ENCODE measurements at regions not wholly inside any gene's neighbourhood (a gene's known extent, or its start where the extent isn't known, plus 50 kb on each side); places are given as distances from the start of the nearest gene placed in this dataset.
"Not testable (repeated sequence)": the region's sequence is repeated elsewhere in the genome, so short reads cannot be mapped to it uniquely, and the experiment has no call there.

DNA sequence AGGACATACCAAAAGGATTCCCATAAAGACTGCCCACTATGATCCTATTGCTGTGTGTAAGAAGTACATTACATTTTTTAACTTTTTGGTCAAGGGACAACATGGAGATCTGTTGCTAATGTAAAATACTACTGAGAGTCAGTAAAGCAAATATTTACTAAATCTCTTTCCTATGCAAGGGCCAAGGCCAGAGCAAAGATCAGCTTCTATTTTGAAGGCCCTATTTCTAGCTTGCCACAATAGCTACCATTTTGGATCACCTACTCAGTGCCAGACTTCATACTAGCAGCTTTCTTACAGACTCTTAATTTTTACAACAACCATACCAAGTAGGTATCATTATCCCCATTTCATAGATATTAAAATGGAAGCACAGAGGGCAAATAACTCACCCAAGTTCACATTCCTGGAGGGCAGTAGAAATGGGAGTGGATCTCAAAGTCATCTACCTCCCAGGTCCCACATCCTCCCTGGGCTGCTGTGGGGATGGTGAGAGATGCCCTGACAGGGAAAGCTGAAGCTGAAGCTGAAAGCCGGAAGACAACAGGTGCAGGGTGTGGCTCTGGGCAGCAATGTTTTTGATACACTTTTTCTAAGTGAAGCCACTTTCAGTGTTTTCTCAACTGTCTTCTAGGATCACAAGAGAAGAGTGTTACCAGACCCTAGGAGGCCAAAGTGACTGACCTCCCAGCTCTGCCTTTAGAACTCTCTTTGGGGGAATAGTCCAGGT is 321.2 kb downstream of the UBE3D start:
- DNase-seq, result no peak

DNA sequence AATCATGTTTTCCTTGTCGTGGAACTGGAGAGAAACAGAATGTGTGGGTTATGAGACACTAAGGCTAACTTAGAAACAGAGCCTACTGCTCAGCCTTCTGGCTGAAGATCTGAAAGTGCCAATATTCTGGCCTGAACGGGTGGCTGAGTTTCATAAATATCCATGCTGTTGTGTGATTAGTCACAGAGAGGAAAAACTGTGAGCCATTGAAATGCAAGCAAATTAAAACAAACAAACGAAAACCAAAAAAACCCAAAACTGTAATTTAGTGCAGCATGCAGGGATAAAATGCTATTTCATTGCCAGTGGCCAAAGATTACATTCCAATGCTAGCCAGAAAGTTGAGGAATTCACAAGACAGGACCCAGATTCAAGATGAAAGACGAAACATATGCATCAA is 315.1 kb downstream of the UBE3D start:
- no peak for DNase-seq

DNA sequence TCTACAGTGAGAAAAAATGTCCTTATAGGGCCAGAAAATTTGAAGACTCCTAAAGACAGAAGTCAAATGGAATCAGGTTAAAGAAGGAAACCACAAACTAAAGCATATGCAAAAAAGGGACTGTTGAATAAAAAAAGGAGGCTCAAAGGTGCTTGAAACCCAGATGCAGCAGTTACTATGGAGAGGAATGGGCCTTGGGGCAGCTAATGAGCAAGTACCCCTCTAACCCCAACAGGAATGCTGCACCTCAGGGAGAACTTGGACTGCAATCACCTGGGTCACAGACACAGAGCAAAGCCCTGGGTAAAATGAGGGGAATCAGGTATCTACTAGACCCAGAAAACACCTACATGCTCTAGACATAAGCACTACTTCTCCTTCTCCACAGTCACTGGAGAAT is 313.9 kb downstream of the UBE3D start:
- DNase-seq, result no peak

DNA sequence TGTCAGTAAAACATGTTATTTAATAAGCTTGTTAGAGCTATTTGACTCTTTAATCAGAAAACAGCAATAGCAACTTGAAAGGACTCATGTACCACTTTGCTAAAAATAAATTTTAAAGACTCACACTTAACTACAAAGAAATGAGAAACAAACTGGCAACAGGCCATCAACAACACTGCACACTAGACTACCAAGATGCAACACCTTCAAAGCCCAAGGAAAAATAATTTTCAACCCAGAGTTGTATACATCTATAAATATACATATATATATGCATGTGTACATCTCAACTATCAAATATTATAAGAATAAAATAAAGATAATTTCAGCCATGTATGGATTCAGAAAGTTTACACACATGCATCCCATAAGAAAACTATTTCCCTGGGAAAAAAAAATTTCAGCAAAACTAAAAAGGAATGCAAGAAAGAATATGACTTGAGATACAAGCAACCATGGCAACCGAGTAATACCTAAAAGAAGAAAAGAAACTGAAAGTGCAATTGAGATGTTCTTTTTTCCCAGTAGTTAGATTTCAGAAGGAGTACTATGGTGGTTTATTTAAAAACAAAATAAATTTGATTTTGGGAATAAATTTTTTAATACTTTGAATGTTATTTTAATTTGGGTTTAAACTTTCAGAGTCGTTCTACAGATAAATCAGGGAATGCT is 303.8 kb downstream of the UBE3D start:
- DNase-seq, result no peak

DNA sequence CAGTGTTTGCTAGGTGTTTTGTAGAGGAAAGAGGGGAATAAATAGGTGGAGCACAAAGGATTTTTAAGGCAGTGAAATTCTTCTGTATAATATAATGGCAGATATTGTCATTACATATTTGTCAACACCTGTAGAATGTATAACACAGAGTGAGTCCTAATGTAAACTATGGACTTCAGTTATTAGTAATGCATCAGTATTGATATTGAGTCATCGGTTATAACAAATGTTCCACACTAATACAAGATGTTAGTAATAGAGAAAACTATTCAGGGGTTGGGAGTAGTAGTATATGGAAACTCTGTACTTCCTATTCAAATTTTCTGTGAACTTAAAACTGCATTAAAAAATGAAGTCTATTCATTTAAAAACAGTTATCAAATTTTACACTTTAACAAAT is 299.2 kb downstream of the UBE3D start:
- DNase-seq, result no peak

DNA sequence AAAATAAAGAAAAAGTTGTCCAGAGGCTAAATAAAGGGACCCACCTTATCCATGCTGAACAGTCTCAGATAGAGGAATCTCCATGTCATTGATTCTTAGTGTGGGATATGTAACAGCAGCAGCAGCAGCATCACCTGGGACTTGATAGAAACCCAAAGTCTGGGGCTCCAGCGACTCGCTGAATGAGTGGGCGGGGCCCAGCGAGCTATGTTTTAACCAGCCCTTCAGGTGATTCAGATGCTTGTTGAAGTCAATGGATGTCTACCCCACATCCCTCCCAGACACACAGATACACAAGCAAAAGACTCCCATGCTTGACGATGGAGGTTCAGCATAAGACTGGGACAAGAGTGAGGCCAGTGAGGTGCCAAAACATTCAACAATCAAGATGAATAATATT is 298.6 kb downstream of the UBE3D start:
- DNase-seq, result no peak

DNA sequence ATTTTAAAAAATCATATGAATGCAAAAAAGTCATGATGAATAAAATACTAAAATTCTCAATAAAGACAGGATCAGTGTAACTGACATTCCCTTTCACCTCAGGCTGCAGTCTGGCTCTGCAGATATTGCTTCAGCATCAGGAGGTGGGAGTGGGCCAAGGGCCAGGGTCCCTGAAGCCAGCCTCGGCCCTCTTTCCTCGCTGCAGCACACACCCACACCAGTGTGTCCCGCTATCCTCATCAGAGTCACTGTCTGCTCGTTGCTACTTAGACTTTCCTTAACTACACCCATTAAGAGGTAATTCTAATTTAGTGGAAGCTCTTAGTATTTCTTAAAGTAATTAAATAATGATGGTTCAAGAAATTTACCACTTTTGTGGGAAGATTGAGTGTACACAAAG is 298.2 kb downstream of the UBE3D start:
- DNase-seq, result no peak

DNA sequence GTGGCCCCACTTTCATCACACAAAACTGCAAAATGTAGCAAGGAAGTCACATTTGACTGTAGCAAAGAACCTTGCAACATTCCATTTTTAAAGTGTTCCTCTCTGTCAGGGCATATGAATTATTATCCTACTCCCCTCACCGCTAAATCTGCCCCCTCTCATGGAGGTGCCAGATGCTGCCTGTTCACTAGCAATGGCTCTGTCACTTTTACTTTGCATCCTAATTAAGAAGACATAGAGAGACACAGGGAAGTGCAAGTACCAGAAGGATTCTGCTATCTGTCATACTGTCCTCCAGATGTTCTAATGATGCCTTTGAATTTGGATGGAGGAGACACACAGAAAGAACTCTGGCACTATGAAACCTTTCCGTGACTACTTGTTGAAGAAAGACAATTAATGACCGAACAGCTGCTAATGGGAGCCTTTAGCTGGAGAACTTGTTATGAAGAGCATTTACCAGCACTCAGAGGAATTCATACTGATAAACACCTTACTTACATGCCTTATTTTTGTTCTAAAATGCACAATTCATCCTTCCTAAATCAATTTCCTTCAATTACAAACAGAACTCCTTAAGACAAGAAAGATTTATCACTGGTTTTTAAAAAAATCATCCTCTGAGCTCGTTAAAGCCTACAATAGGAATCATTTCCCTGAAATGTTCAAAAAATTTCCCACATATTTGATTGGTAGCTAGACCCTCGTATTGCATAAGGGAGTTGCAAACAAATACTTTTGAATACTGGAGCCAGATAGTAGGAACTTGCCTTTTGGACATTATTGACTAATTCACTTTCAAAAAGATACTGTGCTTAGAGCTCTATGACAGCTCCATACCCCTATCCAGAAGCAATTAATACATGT is 292.6 kb downstream of the UBE3D start:
- no peak for DNase-seq

DNA sequence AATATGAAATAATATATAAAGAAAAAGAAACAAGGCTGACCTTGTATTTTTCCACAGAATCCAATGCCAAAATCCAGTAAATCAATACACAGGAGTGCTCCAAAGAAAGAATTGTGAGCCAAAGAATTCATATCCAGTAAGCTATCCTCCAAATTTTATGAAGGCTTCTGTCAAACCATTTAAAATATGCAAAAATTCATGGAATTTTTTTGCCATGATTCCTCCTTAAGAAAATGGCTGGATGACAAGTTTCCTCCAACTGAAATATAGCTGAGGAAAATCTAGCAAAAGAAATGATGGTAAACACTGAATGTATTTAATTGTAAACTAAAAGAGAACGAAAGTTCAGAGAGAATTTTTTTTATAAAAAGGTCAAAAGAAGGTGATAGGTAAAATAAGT is 290.3 kb downstream of the UBE3D start:
- DNase-seq, result peak; percentile 25

DNA sequence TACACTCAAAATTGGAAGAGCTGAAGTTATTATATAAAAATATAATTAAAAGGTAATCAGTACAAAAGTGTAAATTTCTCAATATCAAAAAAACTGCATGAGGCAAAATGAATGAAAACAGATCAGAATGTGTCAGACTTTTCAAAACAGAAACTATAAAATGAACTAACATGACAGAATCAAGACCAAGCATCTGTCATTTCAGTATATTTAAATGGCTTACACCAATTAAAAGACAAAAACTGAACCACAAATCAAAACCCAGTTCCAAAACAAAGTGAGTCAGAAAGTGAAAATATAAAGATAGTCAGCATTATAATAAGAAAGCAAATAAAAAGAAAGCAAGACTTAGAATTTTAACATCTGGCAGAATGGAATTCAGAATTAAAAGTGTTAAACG is 289.7 kb downstream of the UBE3D start:
- DNase-seq, result no peak

DNA sequence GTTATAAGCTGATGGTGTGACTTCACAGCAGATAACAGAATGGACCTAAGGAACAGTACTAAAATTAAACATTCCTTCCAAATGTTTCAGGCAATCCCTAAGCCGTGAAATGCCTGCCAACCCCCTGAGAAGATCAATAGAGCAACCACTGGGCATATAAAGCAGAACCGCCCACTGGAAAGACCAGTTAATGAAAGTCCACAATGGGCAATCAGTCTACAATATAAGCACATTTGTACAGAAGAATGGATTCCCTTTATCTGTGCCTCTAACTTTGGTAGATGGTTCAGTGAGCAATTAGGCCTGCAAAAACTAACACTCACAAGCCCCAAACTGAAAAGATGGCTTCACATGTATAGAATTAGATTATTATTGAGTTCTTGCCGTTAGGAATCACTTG is 286.6 kb downstream of the UBE3D start:
- no peak for DNase-seq

DNA sequence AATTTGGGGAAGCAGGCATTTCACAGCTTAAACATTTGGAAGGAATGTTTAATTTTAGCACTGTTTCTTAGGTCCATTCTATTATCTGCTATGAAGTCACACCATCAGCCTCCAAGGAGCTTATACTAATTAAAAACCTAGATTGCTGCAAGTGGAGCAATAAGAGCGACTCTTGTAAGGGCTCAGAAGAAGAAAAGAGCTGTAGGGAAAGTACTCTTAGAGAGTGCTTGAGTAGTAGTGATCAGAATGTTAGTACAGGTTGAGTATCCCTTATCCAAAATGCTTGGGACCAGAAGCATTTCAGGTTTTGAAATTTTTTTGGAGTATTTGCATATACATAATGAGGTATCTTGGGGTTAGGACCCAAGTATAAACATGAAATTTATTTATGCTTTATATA is 285.3 kb downstream of the UBE3D start:
- DNase-seq, result no peak

DNA sequence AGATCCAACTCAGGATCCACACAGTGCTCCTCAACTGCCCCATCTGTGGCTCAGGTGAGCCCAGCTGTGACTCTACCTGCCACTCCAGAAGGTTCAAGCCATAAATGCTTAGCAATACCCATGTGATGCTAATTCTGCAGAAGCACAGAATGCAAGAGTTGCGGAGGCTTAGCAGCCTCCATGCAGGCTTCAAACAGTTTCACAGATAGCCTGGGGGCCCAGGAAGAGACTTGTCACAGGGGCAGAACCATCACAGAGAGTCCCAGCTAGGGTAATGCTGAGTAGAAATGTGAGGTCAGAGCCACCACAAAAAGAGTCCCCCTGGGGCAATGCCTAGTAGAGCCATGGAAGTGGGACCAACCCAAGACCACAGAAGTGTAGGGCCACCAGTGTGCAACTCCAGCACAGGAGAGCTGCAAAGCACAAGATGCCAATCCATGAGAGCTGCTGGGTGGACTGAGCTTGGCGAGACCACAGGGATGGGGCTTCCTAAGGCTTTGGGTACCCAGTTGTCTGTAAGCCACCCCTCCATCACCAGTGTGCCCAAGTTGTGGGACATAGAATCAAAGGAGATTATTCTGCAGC is 283.9 kb downstream of the UBE3D start:
- DNase-seq, result no peak

DNA sequence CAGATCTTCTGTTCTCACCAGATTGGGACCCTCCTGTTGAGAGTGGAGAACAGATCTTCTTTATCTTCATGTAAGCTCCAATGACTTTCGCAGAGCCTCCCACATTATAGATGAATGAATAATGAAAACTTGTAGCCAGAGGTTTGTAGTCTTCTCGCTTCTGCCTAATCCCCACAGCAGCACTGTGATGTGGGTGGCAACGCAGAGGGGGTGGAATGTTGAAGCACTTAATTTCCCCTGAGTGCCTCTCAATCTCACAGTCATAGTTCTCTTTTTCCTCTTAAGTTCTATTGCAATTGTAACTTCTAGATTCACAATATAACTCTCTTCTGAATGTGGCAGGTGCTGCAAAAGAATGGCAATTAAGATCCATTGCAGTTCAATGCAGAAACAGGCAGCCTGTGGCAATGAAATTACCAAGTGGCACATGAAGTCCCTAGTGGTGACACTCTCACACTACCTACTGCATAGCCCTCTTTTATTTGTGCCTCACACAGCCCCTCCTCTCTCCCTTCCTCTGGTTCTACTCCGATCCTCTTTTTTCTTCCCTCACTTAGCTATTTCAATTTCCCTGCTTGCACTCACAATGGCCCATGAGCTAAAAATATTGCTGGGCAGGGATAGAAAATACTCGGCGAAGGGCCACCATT is 281.9 kb downstream of the UBE3D start:
- DNase-seq, result no peak

DNA sequence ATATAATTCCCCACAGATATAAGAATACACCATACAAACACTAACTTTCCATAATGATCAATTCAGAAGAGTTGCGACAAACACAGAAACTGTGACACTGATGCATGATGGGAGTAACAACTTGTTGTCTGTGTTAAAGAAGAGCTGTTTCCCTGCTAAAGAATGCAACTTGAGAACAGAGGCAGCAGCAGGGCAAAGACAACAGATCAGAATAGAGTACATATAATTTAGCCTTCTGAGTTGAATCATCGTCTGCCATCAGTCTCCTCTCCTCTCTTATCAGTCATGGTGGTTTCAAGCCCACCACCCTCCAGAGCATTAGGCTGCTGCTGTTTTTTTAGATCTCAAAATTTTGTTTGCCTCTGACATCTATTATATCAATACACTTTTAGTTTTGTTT is 280.4 kb downstream of the UBE3D start:
- no peak for DNase-seq

DNA sequence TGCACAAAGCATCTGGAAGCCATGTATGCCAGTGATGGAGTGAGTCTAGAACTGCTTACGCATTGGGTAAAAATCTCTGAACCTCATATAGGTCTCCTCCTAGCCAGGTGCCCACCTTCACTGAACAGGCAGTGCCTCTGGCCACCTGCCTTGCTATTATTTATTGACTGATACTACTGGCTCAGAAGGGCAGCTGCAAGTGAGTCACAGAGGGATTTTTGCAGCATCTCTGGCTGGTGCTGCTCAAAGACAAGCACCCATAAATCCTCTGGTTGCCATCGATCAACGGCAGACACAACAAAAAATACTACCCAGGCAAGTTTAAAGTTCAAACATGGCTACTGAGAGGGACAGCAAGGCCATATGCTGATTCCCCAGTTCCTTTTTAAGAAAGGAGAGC is 279.4 kb downstream of the UBE3D start:
- no peak for DNase-seq

DNA sequence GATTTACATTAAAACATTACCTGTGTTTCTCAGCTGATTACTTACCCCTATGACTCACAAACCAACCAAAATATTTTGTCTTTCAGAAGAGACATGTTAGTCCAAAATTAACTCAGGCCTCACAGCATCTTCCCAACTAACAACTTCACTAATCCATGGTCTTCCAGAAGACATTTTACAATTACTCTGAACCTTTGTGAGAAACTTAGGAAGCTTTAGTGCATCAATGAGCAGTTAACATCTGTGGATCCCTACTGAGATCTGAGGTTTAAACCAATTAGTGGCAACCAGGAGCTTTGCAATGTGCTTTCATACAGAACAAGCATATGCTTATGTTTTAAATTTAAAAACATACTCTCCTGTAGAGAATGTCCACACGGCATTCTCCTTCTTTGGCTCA is 269.7 kb downstream of the UBE3D start:
- DNase-seq, result no peak

DNA sequence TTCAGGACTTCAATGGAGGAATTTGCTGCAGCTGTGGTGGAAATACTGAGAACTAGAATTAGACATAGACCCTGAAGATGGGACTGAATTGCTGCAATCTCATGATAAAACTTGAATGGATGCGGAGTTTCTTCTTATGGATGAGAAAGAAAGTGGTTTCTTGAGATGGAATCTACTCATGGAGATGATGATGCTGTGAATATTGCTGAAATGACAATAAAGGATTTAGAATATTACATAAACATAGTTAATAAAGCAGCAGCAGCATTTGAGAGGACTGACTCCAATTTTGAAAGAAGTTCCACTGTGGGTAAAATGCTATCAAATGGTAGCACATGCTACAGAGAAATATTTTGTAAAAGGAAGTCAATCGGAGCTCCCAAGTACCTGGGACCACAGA is 264.6 kb downstream of the UBE3D start:
- DNase-seq, result no peak

DNA sequence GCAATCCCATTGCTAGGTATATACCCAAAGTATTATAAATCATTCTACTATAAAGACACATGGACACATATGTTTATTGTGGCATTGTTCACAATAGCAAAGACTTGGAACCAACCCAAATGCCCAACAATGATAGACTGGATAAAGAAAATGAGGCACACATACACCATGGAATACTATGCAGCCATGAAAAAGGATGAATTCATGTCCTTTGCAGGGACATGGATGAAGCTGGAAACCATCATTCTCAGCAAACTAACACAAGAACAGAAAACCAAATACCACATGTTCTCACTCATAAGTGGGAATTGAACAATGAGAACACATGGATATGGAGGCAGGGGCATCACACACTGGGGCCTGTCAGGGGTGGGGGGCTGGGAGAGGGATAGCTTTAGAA is 249.4 kb downstream of the UBE3D start:
- not testable (repeated sequence) for DNase-seq

DNA sequence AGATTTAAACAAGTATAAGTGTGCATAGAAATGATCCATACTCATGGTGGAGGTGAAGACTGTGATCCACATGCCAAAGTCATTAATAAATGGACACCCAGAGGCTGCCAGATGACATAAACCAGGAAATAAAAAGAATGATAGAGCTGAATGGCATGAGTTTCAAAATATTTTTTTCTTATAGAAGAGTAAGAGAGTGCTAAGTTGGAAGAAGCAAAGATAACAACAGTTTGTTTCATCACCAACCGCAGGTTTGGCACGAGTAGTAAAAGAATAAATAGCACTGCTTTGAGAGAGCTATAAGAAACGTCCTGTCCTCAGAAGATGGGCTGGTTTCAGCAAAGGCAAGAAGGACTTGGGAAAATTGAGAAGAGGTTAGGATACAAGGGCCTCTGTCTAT is 246.9 kb downstream of the UBE3D start:
- no peak for DNase-seq

DNA sequence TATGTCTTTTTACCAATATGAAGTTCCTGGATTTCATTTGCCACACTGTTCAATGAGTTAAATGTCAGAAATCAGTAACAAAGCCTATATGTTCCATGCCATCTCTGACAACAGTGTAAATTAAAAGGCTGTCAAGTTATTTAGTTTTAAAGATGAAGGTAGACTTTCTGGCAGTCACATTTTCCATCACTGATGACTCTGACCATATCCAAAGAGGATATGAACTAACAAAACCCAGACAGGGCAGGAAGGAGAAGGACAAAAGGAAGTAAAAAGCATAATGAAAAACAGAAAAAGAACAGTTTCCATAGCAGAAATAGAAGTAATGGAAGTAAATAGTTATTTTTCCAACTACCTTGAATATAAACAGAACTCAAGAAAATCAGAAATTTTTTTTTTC is 242.3 kb downstream of the UBE3D start:
- DNase-seq, result no peak

DNA sequence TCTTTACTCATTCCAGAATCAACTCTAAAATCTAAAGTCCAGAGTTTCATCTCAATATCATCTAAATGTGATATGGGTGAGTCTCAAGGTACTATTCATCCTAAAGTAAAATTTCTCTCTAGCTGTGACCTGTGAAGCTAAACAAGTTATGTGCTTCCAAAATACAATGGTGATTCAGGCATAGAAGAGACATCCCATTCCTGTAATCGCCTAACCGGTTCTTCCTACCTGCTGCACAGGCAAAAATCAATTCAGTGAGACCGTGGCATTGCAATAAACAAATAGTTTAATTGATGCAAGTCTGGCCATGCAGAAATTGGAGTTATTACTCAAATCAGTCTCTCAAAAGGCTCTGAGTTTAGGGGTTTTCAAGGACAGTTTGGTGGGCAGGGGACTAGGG is 232.8 kb downstream of the UBE3D start:
- no peak for DNase-seq

DNA sequence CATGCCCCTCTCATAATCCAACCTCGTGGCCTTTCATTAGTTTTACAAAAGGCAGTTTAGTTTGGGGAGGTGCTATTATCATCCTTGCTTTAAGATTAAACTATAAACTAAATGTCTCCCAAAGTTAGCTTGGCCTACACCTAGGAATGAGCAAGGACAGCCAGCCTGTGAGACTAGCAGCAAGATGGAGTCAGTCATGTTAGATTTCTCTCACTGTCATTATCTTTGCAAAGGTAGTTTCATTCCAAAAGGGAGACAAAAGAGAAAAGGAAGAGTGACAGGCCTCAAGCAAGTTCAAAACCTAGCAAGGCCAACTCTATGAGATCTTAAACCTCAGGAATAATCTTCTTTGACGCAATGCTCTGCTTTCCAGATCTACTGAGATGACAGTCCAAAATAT is 232.2 kb downstream of the UBE3D start:
- DNase-seq, result no peak
